ENCODE measurements at regions not wholly inside any gene's neighbourhood (a gene's known extent, or its start where the extent isn't known, plus 50 kb on each side); places are given as distances from the start of the nearest gene placed in this dataset.
"Not testable (repeated sequence)": the region's sequence is repeated elsewhere in the genome, so short reads cannot be mapped to it uniquely, and the experiment has no call there.

GRCh38 chr12:84191779-84192178 is 720.8 kb downstream of the SLC6A15 start:
- no peak for DNase-seq

GRCh38 chr12:84186433-84186832 is 726.2 kb downstream of the SLC6A15 start:
- no peak for DNase-seq

DNA sequence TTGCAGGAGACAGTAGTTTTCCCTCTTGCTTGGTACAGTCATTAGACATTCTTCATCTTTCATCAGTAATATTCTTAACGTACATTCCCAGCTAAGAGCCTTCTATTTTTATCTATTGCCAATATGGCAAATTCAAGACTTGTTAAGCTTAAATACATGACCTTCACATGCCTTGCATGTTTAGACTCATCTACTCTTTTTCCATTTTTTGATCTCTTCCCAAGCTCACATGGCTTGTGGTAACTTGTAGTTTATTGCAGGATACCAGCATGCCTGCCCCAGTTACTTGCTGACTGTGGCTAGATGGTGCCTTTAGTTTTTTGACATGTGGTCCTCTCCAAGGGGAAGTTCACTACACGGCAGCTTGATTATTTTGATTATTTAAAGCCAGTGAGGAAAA is 729.0 kb downstream of the SLC6A15 start:
- DNase-seq, result no peak

- no peak for DNase-seq
Observed at GRCh38 chr12:84174115-84174514, 738.5 kb downstream of the SLC6A15 start.

GRCh38 chr12:84172823-84173424 is 739.7 kb downstream of the SLC6A15 start:
- DNase-seq, result no peak

GRCh38 chr12:84166812-84167211 is 745.8 kb downstream of the SLC6A15 start:
- DNase-seq, result peak; percentile 4

- DNase-seq, result no peak
Observed at GRCh38 chr12:84165998-84166571, 746.5 kb downstream of the SLC6A15 start.

DNA sequence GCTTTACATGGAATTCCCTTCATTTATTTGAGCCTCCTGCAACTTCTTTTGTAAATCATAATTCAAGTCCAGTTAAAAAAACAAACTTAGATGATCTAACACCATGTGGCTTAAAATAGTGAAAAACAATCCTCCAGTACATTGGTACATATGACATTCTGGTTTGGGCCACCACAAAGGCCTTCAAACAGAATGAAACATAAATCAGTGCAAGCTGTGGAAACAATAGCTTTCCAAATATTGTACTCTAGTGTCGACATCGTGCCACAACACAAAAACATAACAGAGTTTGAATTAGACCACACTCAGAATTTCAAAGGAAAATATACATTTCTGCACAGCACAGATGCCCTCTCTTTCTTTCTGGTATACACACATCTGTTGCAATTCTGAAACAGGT is 751.3 kb downstream of the SLC6A15 start:
- DNase-seq, result peak; percentile 22

- no peak for DNase-seq
Observed at GRCh38 chr12:84159260-84159659, 753.3 kb downstream of the SLC6A15 start.

DNA sequence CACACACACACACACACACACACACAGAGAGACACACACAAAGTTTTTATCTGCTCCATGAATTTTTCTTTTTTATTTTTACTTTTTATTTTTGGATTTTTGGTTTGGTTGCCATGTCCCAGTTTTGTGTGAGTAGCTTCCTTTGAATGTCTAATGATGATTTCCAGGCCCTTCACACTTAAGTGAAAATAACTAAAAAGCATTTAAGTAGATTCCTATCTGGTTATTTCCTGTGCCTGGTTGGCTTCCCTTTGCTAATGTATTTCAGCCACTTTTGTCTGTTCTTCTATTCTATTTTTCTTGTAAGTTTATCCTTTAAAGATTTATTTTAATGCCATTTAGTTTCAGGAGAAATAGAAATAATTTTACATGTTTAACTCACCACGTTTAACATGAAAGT is 755.4 kb downstream of the SLC6A15 start:
- DNase-seq, result no peak

DNA sequence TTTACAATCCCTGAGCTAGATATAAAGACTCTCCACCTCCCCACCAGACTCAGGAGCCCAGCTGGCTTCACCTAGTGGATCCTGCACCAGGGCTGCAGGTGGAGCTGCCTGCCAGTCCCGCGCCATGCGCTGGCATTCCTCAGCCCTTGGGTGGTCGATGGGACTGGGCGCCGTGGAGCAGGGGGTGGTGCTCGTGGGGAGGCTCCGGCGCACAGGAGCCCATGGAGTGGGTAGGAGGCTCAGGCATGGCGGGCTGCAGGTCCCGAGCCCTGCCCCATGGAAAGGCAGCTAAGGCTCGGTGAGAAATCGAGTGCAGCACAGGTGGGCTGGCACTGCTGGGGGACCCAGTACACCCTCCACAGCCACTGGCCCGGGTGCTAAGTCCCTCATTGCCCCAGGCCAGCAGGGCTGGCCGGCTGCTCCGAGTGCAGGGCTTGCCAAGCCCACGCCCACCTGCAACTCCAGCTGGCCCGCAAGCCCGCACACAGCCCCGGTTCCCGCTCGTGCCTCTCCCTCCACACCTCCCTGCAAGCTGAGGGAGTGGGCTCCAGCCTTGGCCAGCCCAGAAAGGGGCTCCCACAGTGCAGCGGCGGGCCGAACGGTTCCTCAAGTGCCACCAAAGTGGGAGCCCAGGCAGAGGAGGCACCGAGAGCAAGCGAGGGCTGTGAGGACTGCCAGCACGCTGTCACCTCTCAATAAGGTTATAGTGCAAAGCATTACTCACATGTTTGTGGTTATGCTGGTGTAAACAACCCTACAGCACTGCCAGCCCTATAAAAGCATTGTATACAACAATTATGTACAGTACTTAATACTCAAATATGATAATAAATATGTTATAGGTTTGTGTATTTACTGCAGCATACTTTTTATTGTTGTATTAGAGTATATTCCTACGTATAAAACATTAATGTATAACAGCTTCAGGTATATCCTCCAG is 757.3 kb downstream of the SLC6A15 start:
- not testable (repeated sequence) for DNase-seq

- not testable (repeated sequence) for DNase-seq
Observed at GRCh38 chr12:84154439-84154990, 758.1 kb downstream of the SLC6A15 start.

DNA sequence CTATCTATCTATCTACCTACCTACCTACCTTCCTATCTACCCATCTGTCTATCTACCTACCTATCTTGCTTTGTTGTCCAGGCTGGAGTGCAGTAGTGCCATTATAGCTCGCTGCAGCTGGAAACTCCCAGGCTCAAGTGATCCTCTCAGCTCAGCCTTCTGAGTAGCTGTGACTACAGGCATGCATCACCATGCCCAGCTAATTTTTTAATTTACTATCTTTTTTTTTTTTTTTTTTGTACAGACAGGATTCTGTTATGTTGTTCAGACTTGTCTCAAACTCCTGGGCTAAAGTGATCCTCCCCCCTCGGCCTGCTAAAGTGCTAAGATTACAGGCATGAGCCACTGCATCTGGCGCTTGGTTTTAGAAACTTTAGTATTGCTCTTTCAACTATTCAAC is 762.4 kb downstream of the SLC6A15 start:
- no peak for DNase-seq

- DNase-seq, result no peak
Observed at GRCh38 chr12:84148335-84148734, 764.3 kb downstream of the SLC6A15 start.

GRCh38 chr12:84136862-84137367 is 775.7 kb downstream of the SLC6A15 start:
- DNase-seq, result no peak

DNA sequence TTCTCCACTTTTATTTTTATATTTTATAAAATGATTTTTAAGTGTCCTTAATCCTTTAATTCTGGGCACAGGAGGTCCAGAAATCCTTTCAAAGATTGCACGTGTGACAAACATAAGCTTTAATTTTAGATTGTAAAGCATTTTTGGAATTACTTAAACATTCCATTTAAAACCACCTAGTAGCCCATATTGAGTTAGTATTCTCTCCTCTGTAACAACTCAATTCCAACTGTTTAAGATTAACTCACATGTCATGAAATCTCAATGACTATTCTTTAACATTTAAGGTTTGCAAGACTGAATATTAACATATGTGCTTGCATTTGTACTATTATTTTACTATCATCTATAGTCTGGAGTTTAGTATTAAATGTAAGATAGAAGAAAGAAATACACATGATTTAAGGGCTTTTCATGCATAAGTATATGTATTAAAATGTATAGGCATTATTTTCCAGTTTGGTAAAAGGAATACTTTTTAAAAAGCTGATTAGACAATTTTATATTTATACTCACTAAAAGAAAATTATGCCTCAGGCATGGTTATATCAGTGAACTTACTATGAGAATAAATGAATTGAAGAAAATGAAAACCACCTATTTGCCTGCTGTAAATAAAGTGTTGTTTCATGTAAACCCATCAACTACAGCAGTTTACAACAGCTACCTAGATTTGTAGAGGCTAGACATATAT is 776.9 kb downstream of the SLC6A15 start:
- no peak for DNase-seq

GRCh38 chr12:84134797-84135366 is 777.7 kb downstream of the SLC6A15 start:
- no peak for DNase-seq

DNA sequence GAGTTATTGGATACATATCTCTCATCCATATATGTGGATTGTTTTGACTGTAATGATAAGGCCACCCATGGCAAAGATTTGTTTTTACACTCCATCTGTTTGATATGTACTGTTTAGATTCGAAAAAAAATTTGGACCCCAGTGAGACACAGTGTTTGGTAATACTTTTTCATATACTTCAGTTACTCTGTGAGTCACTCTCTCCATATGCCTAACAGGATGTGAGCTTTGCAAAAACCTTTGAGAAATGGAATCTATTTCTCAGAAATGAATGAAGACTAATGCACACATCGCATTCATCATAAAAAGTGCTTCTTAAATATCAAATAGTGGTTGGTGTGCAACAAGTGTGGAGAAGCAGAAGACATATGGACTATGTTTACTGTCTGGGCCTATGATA is 781.5 kb downstream of the SLC6A15 start:
- DNase-seq, result peak; percentile 20

DNA sequence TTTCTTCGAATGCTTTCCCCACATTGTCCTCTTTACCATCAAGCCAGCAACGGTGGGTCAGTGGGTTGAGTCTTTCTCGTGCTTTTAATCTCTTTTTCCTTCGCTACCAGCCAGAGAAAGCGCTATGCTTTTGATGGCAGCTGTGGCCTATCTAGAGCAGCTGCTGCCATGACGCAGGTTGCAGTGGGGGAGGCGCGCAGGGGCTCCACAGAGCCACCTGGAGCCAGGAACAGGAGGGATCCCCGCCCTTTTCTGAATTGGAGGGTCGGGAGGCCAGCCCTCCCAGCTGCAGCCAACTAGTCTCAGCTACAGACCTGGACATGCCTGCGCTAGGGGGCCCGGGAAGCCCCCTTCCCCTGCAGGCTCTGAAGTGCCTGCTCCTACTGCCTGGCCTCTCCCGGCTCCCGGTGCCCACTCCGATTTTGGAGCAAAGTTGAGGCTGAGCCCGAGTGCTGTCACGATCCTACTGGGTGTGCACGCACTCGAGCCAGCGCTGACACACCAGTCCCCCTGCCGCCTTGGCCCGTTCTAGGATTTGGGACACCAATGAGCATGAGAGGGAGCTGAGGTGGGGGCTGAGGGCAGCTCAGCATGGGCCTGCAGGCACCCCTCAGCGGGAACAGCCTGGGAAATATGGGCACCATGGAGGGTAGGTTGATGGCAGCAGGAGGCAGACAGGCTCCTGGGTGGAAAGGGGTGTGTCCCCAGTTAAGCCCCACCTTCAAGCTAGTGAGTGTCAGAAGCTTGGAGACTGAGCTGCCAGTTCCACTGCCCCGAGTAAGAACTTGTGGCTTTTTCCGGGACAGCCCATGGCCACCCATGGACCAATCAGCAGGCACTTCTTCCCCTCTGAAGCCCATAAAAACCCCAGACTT is 784.2 kb downstream of the SLC6A15 start:
- no peak for DNase-seq

GRCh38 chr12:84124211-84124610 is 788.4 kb downstream of the SLC6A15 start:
- DNase-seq, result no peak

- DNase-seq, result no peak
Observed at GRCh38 chr12:84117190-84117589, 795.4 kb downstream of the SLC6A15 start.
